Activated T-cell treated with anti-CD3 and anti-CD28 coated beads, Interleukin-2, amount 50 U/mL, for 72 hours (primary cell): ENCODE measurements at regions not wholly inside any gene's neighbourhood (a gene's known extent, or its start where the extent isn't known, plus 50 kb on each side); places are given as distances from the start of the nearest gene placed in this dataset.
"Not testable (repeated sequence)": the region's sequence is repeated elsewhere in the genome, so short reads cannot be mapped to it uniquely, and the experiment has no call there.

Experiments used
- ATAC-seq, 2 donors: fragments of 150-1000 bp; cut with Tn5 transposase; replicated peaks in 1 of 2; 2 replicates each; pipeline ENCODE4 v1.10.0; 2021; ENCODE audit warnings: moderate library complexity in 2 of 2, mild to moderate bottlenecking in 1 of 2
- DNase-seq, 2 donors: peaks; one replicate each; pipeline ENCODE4 v3.0.0; 2021 to 2022; ENCODE audit warnings: mixed read lengths in 1 of 2
- H3K27ac Mint-ChIP-seq: one replicate; pipeline ENCODE4 v1.8.0; 2022; ENCODE audit warnings: mild to moderate bottlenecking, moderate library complexity, mixed read lengths
- H3K27me3 Mint-ChIP-seq: one replicate; pipeline ENCODE4 v1.8.0; 2022; ENCODE audit warnings: low read depth, mixed read lengths
- H3K36me3 Mint-ChIP-seq, 2 donors: one replicate each; pipeline ENCODE4 v1.8.0; 2022; ENCODE audit warnings: mixed read lengths in 2 of 2, mild to moderate bottlenecking in 1 of 2; ENCODE audit not compliant: insufficient read depth in 2 of 2
- H3K4me1 Mint-ChIP-seq: one replicate; pipeline ENCODE4 v1.8.0; 2022; ENCODE audit warnings: low read depth, mixed read lengths
- H3K4me3 Mint-ChIP-seq, 2 donors: one replicate each; pipeline ENCODE4 v1.8.0; 2022; ENCODE audit warnings: mild to moderate bottlenecking in 2 of 2, mixed read lengths in 2 of 2, moderate library complexity in 2 of 2
- H3K9me3 Mint-ChIP-seq, 2 donors: one replicate each; pipeline ENCODE4 v1.8.0; 2022; ENCODE audit warnings: mixed read lengths in 2 of 2

GRCh38 chr2:126978333-126978732, 79.6 kb downstream of the TEX51 start:
- ATAC-seq: peak in 1 of 2 donors; percentile 40

GRCh38 chr2:126979039-126980003, 80.6 kb downstream of the TEX51 start:
- peaks cover 9% of the 10 kb centered on the region for H3K4me1 Mint-ChIP-seq
- H3K27ac Mint-ChIP-seq: no peak overlapping the region
- H3K9me3 Mint-ChIP-seq: no peaks in the 10 kb centered on the region
- H3K27me3 Mint-ChIP-seq: no peaks in the 10 kb centered on the region
- ATAC-seq: no peak
- H3K36me3 Mint-ChIP-seq: no peaks in the 10 kb centered on the region
- DNase-seq: no peak
- H3K4me3 Mint-ChIP-seq: no peak overlapping the region

More at GRCh38 chr2:126978333-126978732, 79.6 kb downstream of the TEX51 start:
- Mint-ChIP-seq H3K36me3 (no peaks in the 10 kb centered on the region), H3K27me3 (peaks cover 5% of the 10 kb centered on the region), H3K9me3 (no peaks in the 10 kb centered on the region), H3K27ac (no peak overlapping the region), H3K4me3 (no peak overlapping the region), H3K4me1 (peaks cover 9% of the 10 kb centered on the region)
- DNase-seq: no peak

GRCh38 chr2:126981476-126981875, 82.8 kb downstream of the TEX51 start:
- no peak overlapping the region for H3K27ac Mint-ChIP-seq
- no peaks in the 10 kb centered on the region for H3K36me3 Mint-ChIP-seq
- H3K9me3 Mint-ChIP-seq: no peaks in the 10 kb centered on the region
- H3K4me3 Mint-ChIP-seq: no peak overlapping the region
- ATAC-seq: no peak
- no peak for DNase-seq
- H3K27me3 Mint-ChIP-seq: peaks cover 10% of the 10 kb centered on the region
- peaks cover 9% of the 10 kb centered on the region for H3K4me1 Mint-ChIP-seq

- Mint-ChIP-seq H3K27me3 (peaks cover 12% of the 10 kb centered on the region), H3K9me3 (no peaks in the 10 kb centered on the region), H3K4me1 (peaks cover 8% of the 10 kb centered on the region), H3K4me3 (no peak overlapping the region), H3K36me3 (no peaks in the 10 kb centered on the region), H3K27ac (no peak overlapping the region)
- DNase-seq (no peak), ATAC-seq (no peak)
These were observed 84.2 kb downstream of the TEX51 start for GRCh38 chr2:126982935-126983334.

- Mint-ChIP-seq H3K9me3 (no peaks in the 10 kb centered on the region), H3K4me3 (no peak overlapping the region)
These were observed 88.0 kb downstream of the TEX51 start for GRCh38 chr2:126986631-126987187.

GRCh38 chr2:126988482-126988881, 89.8 kb downstream of the TEX51 start:
- no peak overlapping the region for H3K27ac Mint-ChIP-seq
- no peaks in the 10 kb centered on the region for H3K36me3 Mint-ChIP-seq
- DNase-seq (no peak), ATAC-seq (no peak)
- H3K4me1 Mint-ChIP-seq: no peaks in the 10 kb centered on the region
- H3K27me3 Mint-ChIP-seq: peaks cover 28% of the 10 kb centered on the region
- no peak overlapping the region for H3K4me3 Mint-ChIP-seq
- H3K9me3 Mint-ChIP-seq: no peaks in the 10 kb centered on the region

More at GRCh38 chr2:126986631-126987187, 88.0 kb downstream of the TEX51 start:
- Mint-ChIP-seq H3K27ac (no peak overlapping the region), H3K4me1 (no peaks in the 10 kb centered on the region), H3K36me3 (no peaks in the 10 kb centered on the region), H3K27me3 (peaks cover 23% of the 10 kb centered on the region)
- no peak for ATAC-seq
- no peak for DNase-seq

GRCh38 chr2:126989064-126989463, 90.4 kb downstream of the TEX51 start:
- not testable (repeated sequence) for H3K4me1 Mint-ChIP-seq, H3K9me3 Mint-ChIP-seq, ATAC-seq, H3K4me3 Mint-ChIP-seq, H3K36me3 Mint-ChIP-seq, DNase-seq, H3K27ac Mint-ChIP-seq
- peaks cover 28% of the 10 kb centered on the region for H3K27me3 Mint-ChIP-seq

GRCh38 chr2:126990200-126990599, 91.5 kb downstream of the TEX51 start:
- no peaks in the 10 kb centered on the region for H3K4me1 Mint-ChIP-seq
- no peaks in the 10 kb centered on the region for H3K36me3 Mint-ChIP-seq
- peaks cover 28% of the 10 kb centered on the region for H3K27me3 Mint-ChIP-seq
- DNase-seq (no peak), ATAC-seq (no peak)
- no peaks in the 10 kb centered on the region for H3K9me3 Mint-ChIP-seq
- no peak overlapping the region for H3K4me3 Mint-ChIP-seq
- H3K27ac Mint-ChIP-seq: no peak overlapping the region

GRCh38 chr2:126990605-126991532, 92.2 kb downstream of the TEX51 start:
- Mint-ChIP-seq H3K27me3 (peaks cover 24% of the 10 kb centered on the region), H3K36me3 (no peaks in the 10 kb centered on the region), H3K27ac (no peak overlapping the region), H3K4me1 (no peaks in the 10 kb centered on the region), H3K4me3 (no peak overlapping the region), H3K9me3 (no peaks in the 10 kb centered on the region)
- DNase-seq (no peak), ATAC-seq (no peak)

GRCh38 chr2:126994340-126994777, 95.7 kb downstream of the TEX51 start:
- H3K27me3 Mint-ChIP-seq: peaks cover 26% of the 10 kb centered on the region
- no peak for DNase-seq
- no peaks in the 10 kb centered on the region for H3K4me1 Mint-ChIP-seq
- H3K4me3 Mint-ChIP-seq: no peak overlapping the region
- no peaks in the 10 kb centered on the region for H3K36me3 Mint-ChIP-seq
- no peak overlapping the region for H3K27ac Mint-ChIP-seq
- no peaks in the 10 kb centered on the region for H3K9me3 Mint-ChIP-seq
- ATAC-seq: no peak

- Mint-ChIP-seq H3K27ac (no peak overlapping the region), H3K27me3 (peaks cover 16% of the 10 kb centered on the region), H3K36me3 (no peaks in the 10 kb centered on the region), H3K4me1 (peaks cover 2% of the 10 kb centered on the region), H3K4me3 (no peak overlapping the region), H3K9me3 (no peaks in the 10 kb centered on the region)
- ATAC-seq (no peak), DNase-seq (no peak)
These were observed 97.1 kb downstream of the TEX51 start for GRCh38 chr2:126995621-126996377.

- Mint-ChIP-seq H3K4me3 (no peak overlapping the region), H3K4me1 (peaks cover 5% of the 10 kb centered on the region), H3K27ac (no peak overlapping the region), H3K36me3 (no peaks in the 10 kb centered on the region), H3K27me3 (peaks cover 16% of the 10 kb centered on the region), H3K9me3 (no peaks in the 10 kb centered on the region)
- DNase-seq (no peak), ATAC-seq (no peak)
These were observed 97.6 kb downstream of the TEX51 start for GRCh38 chr2:126996378-126996699.
